Osteoblast (primary cell): ENCODE measurements at regions not wholly inside any gene's neighbourhood (a gene's known extent, or its start where the extent isn't known, plus 50 kb on each side); places are given as distances from the start of the nearest gene placed in this dataset.

Source experiments
- DNase-seq: peaks from one replicate; pipeline ENCODE4 v3.0.0; 2011; ENCODE audit warnings: low spot score, mixed read lengths; ENCODE audit not compliant: insufficient read length; ENCODE audit errors: missing footprints
- H2AFZ ChIP-seq: 2 replicates; pipeline ENCODE4 v1.6.0; 2011; ENCODE audit warnings: mild to moderate bottlenecking, low read length
- H3K27ac ChIP-seq: 2 replicates; pipeline ENCODE4 v1.5.1; 2011; ENCODE audit warnings: mild to moderate bottlenecking, low read depth, low read length, moderate library complexity
- H3K27me3 ChIP-seq: 2 replicates; pipeline ENCODE4 v1.6.0; 2012; ENCODE audit warnings: mild to moderate bottlenecking, control low read depth, inconsistent platforms, low read length, moderate library complexity; ENCODE audit not compliant: insufficient read depth
- H3K36me3 ChIP-seq: 2 replicates; pipeline ENCODE4 v1.5.1; 2011; ENCODE audit warnings: mild to moderate bottlenecking, low read length, control low read depth, moderate library complexity; ENCODE audit not compliant: insufficient read depth
- H3K4me1 ChIP-seq: 2 replicates; pipeline ENCODE4 v1.5.1; 2011; ENCODE audit warnings: mild to moderate bottlenecking, low read length, control low read depth, moderate library complexity; ENCODE audit not compliant: insufficient read depth
- H3K4me2 ChIP-seq: 2 replicates; pipeline ENCODE4 v1.6.0; 2011; ENCODE audit warnings: mild to moderate bottlenecking, low read length; ENCODE audit not compliant: insufficient read depth
- H3K4me3 ChIP-seq: fragments of 200-600 bp; sonication (generic); 3 replicates; pipeline ENCODE4 v1.5.1; 2012; ENCODE audit warnings: mild to moderate bottlenecking, low read length, inconsistent platforms; ENCODE audit not compliant: insufficient read depth
- H3K79me2 ChIP-seq: 2 replicates; pipeline ENCODE4 v1.6.0; 2012; ENCODE audit warnings: mild to moderate bottlenecking, low read length, control low read depth, inconsistent platforms; ENCODE audit not compliant: insufficient read depth
- H3K9me3 ChIP-seq: 2 replicates; pipeline ENCODE4 v1.5.1; 2011; ENCODE audit warnings: low read depth, low read length, control low read depth
- H4K20me1 ChIP-seq: 2 replicates; pipeline ENCODE4 v1.6.0; 2012; ENCODE audit warnings: mild to moderate bottlenecking, low read length, control low read depth; ENCODE audit not compliant: insufficient read depth
- TF ChIP-seq, protein P1 (sequence below): IDR thresholded peaks from 2 replicates; pipeline ENCODE4 v1.5.1; 2011; ENCODE audit warnings: mild to moderate bottlenecking, low read depth, low read length, moderate library complexity; ENCODE audit errors: extremely low read depth

GRCh38 chr11:105381941-105382340 is 227.9 kb upstream of the GRIA4 start:
- Histone ChIP-seq H3K36me3 (no peaks in the 10 kb centered on the region), H3K4me2 (no peak overlapping the region), H3K27ac (no peak overlapping the region), H3K9me3 (no peaks in the 10 kb centered on the region), H3K79me2 (no peaks in the 10 kb centered on the region), H4K20me1 (no peaks in the 10 kb centered on the region), H3K4me1 (no peaks in the 10 kb centered on the region), H3K4me3 (no peak overlapping the region), H3K27me3 (no peaks in the 10 kb centered on the region), H2AFZ (no peak overlapping the region)
- no peak for DNase-seq
- TF ChIP-seq, protein P1, sequence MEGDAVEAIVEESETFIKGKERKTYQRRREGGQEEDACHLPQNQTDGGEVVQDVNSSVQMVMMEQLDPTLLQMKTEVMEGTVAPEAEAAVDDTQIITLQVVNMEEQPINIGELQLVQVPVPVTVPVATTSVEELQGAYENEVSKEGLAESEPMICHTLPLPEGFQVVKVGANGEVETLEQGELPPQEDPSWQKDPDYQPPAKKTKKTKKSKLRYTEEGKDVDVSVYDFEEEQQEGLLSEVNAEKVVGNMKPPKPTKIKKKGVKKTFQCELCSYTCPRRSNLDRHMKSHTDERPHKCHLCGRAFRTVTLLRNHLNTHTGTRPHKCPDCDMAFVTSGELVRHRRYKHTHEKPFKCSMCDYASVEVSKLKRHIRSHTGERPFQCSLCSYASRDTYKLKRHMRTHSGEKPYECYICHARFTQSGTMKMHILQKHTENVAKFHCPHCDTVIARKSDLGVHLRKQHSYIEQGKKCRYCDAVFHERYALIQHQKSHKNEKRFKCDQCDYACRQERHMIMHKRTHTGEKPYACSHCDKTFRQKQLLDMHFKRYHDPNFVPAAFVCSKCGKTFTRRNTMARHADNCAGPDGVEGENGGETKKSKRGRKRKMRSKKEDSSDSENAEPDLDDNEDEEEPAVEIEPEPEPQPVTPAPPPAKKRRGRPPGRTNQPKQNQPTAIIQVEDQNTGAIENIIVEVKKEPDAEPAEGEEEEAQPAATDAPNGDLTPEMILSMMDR = no peak

DNA sequence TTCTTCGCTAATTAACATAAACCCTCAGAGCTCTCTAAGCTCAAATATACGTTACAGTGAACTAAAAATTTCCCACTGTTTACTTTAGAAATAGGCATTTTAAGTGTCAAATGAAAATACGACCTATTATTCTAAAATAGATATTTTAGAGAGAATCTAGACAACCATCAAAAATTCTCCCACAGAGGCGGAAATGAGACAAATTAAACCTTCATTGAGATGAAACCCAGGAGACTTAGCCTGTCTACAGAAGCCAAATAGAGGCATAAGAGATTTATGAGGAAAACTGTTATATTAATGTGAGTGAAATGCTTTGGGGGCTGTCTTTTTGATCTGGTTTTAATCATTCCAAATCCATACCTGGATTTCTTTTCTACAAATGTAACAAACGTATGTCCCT is 232.0 kb upstream of the GRIA4 start:
- no peaks in the 10 kb centered on the region for H3K4me1 ChIP-seq
- no peaks in the 10 kb centered on the region for H3K79me2 ChIP-seq
- H3K9me3 ChIP-seq = no peaks in the 10 kb centered on the region
- H3K27me3 ChIP-seq = no peaks in the 10 kb centered on the region
- H4K20me1 ChIP-seq = no peaks in the 10 kb centered on the region
- no peak overlapping the region for H2AFZ ChIP-seq
- no peaks in the 10 kb centered on the region for H3K36me3 ChIP-seq
- H3K27ac ChIP-seq = no peak overlapping the region
- H3K4me2 ChIP-seq = no peak overlapping the region
- DNase-seq = no peak
- no peak overlapping the region for H3K4me3 ChIP-seq
- TF ChIP-seq, protein P1 = no peak

DNA sequence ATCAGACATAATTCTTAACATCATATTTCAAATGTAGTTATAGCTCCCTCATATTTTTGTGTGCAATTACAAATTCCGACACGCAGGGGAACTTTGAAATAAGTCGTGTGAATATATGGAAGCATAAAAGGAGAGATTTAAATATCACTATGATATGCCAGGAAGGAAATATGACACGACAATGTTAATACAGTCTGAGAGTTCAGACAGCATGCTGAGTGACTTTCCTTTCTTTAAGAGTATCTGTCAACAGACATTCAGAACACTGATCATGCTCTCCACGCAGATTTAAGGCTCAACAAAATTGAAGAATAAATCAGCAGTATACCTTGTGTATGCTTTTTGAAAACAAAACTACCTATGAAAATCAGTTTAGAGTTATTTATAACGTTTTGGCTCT is 232.6 kb upstream of the CARD18 start:
- Histone ChIP-seq H3K27me3 (no peaks in the 10 kb centered on the region), H3K36me3 (no peaks in the 10 kb centered on the region), H3K27ac (no peak overlapping the region), H4K20me1 (no peaks in the 10 kb centered on the region), H3K4me3 (no peak overlapping the region), H2AFZ (no peak overlapping the region), H3K4me1 (no peaks in the 10 kb centered on the region), H3K4me2 (no peak overlapping the region), H3K79me2 (no peaks in the 10 kb centered on the region), H3K9me3 (no peaks in the 10 kb centered on the region)
- TF ChIP-seq, protein P1 = no peak
- DNase-seq = no peak

- Histone ChIP-seq H3K27me3 (no peaks in the 10 kb centered on the region), H3K4me3 (no peak overlapping the region), H3K79me2 (no peaks in the 10 kb centered on the region), H3K9me3 (no peaks in the 10 kb centered on the region), H3K36me3 (no peaks in the 10 kb centered on the region), H3K27ac (no peak overlapping the region), H4K20me1 (no peaks in the 10 kb centered on the region), H2AFZ (no peak overlapping the region), H3K4me2 (no peak overlapping the region), H3K4me1 (no peaks in the 10 kb centered on the region)
- DNase-seq = no peak
- TF ChIP-seq, protein P1 = no peak
Observed at GRCh38 chr11:105371311-105371710, 231.7 kb upstream of the CARD18 start.
